ENCODE measurements at regions not wholly inside any gene's neighbourhood (a gene's known extent, or its start where the extent isn't known, plus 50 kb on each side); places are given as distances from the start of the nearest gene placed in this dataset.
"Not testable (repeated sequence)": the region's sequence is repeated elsewhere in the genome, so short reads cannot be mapped to it uniquely, and the experiment has no call there.

DNA sequence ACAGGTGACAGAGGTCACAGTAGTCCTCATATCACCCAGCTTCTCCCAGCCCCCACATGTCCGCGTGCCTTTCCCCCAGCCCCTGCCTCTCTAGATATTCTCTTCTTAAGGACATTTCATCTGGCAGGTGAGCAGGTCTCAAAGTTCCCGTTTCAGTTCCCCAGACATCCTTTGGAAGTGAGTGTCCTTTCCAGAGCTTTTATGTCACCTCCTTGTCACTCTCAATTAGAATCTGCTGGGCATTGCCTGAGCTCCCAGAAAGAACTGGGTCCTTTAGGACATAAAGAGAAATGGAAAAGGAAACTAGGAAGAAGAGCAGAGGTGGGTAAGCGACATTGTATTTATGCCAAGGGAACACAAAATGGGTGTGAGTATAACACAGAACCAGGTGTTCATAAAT, 66.9 kb upstream of the CEP85L start:
- ATAC-seq, result no peak
- no peak for DNase-seq
- intact Hi-C loops (cut with DNase I, micrococcal nuclease), result no loop called here
- Histone ChIP-seq H3K4me3 (no peak overlapping the region), H3K4me1 (ENCODE audit: low read depth) (no peaks in the 10 kb centered on the region), H3K36me3 (ENCODE audit: low read depth) (no peaks in the 10 kb centered on the region), H3K9me3 (no peaks in the 10 kb centered on the region)
- TF ChIP-seq CTCF (IDR thresholded peaks at IDR 0.05), result no peak

GRCh38 chr6:118717106-118717505, 65.7 kb upstream of the CEP85L start:
- intact Hi-C loops (cut with DNase I, micrococcal nuclease), result no loop called here
- ATAC-seq (no peak), DNase-seq (no peak)
- no peak overlapping the region for H3K4me3 ChIP-seq
- no peaks in the 10 kb centered on the region for H3K9me3 ChIP-seq
- no peaks in the 10 kb centered on the region for H3K36me3 ChIP-seq (ENCODE audit: low read depth)
- TF ChIP-seq CTCF (IDR thresholded peaks at IDR 0.05), result no peak
- no peaks in the 10 kb centered on the region for H3K4me1 ChIP-seq (ENCODE audit: low read depth)

DNA sequence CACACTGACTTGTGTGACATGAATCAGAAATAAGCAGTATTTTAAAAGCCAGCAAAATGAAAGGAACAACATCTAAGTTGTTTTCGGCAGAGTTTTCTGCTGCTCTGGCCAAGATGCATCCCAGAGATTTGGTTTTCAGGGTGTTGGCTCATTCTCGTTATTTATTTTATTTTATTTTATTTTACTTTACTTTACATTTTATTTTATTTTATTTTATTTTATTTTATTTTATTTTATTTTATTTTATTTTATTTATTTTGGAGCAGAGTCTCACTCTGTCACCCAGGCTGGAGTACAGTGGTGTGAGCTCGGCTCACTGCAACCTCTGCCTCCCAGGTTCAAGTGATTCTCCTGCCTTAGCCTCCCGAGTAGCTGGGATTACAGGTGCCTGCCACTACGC, 64.5 kb upstream of the CEP85L start:
- H3K4me1 ChIP-seq (ENCODE audit: low read depth); ATAC-seq; intact Hi-C loops (cut with DNase I, micrococcal nuclease): not testable (repeated sequence)

DNA sequence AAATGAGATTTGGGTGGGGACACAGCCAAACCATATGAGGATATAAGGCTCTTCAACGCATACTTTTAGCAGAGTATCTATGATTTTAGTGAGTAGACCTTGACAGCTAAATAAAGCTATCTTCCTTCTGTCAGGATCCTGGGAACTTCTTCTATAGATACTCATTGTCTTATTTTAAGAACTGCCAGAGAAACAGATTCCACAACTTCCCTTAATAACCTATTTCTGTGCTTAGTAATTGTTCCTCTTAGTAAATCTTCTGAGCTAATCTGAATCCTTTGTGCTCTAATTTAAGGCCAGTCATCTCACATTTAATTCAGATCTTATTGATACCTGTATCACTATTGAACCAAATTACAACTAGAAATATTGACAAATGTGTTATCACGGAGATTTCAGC, 64.0 kb upstream of the CEP85L start:
- ATAC-seq, result no peak
- DNase-seq, result no peak
- Histone ChIP-seq H3K9me3 (no peaks in the 10 kb centered on the region), H3K36me3 (ENCODE audit: low read depth) (no peaks in the 10 kb centered on the region), H3K4me1 (ENCODE audit: low read depth) (peaks cover 3% of the 10 kb centered on the region), H3K4me3 (no peak overlapping the region)
- no peak for TF ChIP-seq CTCF (IDR thresholded peaks at IDR 0.05)
- intact Hi-C loops (cut with DNase I, micrococcal nuclease), result no loop called here

More for the DNA sequence above, 64.5 kb upstream of the CEP85L start:
- H3K9me3 ChIP-seq; H3K4me3 ChIP-seq; DNase-seq; H3K36me3 ChIP-seq (ENCODE audit: low read depth): not testable (repeated sequence)

GRCh38 chr6:118714756-118715155, 63.4 kb upstream of the CEP85L start:
- ATAC-seq, result no peak
- no peak overlapping the region for H3K4me3 ChIP-seq
- no peaks in the 10 kb centered on the region for H3K36me3 ChIP-seq (ENCODE audit: low read depth)
- no peaks in the 10 kb centered on the region for H3K9me3 ChIP-seq
- intact Hi-C loops (cut with DNase I, micrococcal nuclease), result no loop called here
- H3K4me1 ChIP-seq (ENCODE audit: low read depth), result peaks cover 4% of the 10 kb centered on the region
- TF ChIP-seq CTCF (IDR thresholded peaks at IDR 0.05), result no peak
- DNase-seq, result no peak

DNA sequence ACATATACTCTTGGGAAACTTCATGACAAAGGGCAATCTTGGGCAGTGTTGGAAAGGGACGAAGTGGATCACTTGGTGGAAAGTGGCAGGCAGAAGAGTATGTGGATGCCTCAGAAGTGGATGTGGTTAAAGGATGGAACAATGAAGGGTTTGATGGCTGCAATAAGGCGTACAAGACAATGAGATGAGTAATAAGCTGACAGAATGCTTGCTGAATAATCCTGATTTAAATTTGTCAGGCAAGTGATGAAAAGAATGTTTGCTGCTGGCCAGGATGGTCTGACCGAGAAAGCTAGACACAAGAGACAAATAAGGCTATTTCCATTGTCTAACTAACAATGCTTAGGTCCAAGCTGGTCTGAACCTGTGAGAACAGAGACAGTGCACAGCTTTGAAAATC, 61.6 kb upstream of the CEP85L start:
- Histone ChIP-seq H3K4me1 (ENCODE audit: low read depth) (peaks cover 4% of the 10 kb centered on the region), H3K9me3 (no peaks in the 10 kb centered on the region), H3K4me3 (no peak overlapping the region), H3K36me3 (ENCODE audit: low read depth) (no peaks in the 10 kb centered on the region)
- ATAC-seq (no peak), DNase-seq (no peak)
- intact Hi-C loops (cut with DNase I, micrococcal nuclease), result no loop called here
- no peak for TF ChIP-seq CTCF (IDR thresholded peaks at IDR 0.05)
